HG02981 (cell line): ENCODE measurements at regions not wholly inside any gene's neighbourhood (a gene's known extent, or its start where the extent isn't known, plus 50 kb on each side); places are given as distances from the start of the nearest gene placed in this dataset.
"Not testable (repeated sequence)": the region's sequence is repeated elsewhere in the genome, so short reads cannot be mapped to it uniquely, and the experiment has no call there.

Source experiments
- ATAC-seq: cut with Tn5 transposase; IDR thresholded peaks from one replicate; pipeline ENCODE4 v1.9.1; 2021; ENCODE audit warnings: mild to moderate bottlenecking, moderate library complexity; ENCODE audit not compliant: unreplicated experiment

DNA sequence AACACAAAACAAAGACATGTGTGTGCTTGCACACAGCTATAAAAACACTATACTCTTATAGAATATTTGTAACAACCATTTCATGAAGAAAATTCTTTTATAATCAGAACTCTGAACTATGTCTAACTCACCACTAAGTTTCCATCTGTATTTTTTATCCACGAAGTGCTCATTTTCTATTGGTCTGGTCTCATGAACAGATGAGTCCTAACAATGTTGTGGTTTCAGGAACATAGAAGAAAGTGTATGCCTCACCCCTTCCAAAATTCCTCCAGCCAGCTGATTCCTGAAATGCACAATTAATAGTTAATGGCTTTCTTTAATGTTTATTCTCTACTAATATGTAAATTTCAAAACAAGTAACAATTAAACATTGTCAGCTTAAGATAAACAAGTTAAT, 325.3 kb upstream of the GRAMD2B start:
- ATAC-seq = no peak

DNA sequence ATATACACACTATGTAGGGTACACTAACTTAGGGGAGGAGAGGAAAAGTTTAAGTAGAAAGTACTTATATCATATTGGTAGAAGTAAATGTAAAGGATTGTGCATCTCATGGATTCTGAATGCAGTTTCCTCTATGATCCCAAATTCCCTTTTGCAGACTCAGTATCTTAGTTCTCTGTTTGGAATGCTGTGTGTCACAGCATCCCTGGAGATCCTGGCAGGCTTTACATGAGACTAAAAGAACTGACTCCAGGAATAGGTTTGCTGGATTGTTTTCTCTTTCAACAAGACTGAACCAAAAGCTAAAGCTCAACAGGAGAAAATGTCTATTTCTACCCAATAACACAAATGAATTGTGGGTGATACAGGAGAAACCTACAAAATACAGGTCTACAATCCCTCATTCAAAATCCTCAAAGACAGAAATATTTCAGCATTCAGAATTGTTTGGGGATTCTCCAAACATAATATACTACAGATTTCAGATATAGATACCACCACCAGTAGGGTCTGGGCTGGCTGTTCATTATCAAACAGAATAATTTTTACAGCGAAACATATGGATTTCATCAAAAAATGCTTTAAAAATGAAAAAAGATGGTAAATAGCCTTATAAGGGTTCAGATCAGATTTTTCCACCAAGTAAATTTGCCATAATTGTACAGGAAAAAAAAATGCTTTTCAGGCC, 324.7 kb upstream of the GRAMD2B start:
- no peak for ATAC-seq

DNA sequence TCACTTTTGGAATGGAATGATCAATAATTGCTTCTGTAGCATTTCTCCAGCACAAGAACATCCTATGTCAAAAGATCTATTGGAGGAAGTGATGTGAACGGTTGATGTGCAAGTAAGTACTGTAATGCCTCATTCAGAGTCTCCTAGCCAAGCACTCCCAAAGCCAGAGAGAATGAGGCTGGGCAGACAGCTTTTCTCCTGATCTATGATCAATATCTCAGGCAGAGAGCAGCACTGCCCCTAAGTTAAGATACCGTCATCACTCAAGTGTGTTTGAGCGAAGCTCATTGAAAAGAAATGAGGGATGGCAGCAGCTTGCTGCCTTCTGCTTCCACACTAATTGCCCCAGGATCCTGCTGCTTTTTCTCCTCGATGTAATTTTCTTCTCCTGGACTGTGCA, 324.1 kb upstream of the GRAMD2B start:
- ATAC-seq = no peak

DNA sequence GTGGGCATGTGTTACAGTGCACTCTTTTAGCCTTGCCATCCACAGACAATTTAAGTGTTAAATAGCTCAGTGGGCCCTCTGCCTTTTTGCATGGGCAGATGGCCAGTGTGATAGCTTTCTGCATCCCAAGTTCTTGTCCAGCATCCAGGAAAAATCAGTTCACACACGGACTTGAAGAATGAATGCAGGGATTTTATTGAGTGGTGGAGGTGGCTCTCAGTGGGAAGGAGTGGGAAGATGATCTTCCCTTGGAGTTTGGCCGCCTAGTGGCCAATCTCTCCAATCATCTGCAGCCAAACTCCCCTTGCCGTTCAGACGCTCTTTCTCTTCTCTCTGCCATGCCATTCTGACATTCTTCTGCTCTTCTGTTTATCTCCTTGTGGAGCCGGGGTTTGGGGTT, 322.4 kb upstream of the GRAMD2B start:
- ATAC-seq = no peak

DNA sequence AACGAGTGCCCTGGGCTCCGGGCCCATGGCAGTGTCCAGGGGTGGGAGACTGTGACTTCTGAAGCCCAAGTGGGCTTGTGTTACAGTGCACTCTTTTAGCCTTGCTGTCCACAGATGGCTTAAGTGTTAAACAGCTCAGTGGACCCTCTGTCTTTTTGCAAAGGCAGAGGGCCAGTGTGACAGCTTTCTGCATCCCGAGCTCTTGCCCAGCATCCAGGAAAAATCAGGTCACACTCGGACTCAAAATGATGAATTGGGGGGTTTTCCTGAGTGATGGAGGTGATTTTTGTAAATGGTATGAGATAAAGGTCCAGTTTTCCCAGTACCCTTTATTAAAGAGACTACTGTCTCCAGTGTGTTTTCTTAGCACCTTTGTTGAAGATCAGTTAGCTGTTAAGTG, 321.3 kb upstream of the GRAMD2B start:
- no peak for ATAC-seq

DNA sequence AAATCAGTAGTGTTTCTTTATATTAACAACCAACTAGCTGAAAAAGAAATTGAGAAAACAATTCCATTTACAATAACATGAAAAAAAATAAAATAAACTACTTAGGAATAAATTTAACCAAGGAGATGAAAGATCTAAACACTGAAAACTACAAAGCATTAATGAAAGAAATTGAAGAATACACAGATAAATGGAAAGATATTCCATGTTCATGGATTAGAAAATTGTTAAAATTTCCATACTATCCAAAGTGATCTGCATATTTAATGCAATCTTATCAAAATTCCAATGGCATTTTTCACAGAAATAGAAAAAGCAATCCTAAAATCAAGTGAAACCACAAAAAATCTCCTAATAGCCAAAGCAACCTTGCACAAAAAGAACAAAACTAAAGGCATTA, 320.2 kb upstream of the GRAMD2B start:
- no peak for ATAC-seq

DNA sequence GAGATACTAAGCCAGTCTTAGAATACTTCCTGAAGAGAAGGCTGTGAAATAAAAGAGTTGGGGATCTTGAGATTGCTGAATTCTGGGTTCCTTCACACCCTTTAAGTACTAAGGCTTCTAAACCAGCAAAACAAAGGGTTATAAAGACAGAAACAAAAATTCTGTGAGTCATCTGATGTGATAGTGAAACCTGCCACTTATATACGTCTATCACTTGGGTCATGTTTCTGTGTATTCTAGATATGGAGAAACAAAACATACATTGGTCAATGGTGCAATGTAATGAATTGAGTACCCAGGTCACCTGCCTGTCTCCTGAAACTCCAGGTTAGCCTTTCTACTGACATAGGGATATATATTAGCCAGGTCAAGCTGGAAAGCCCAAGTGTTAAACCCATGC, 319.3 kb upstream of the GRAMD2B start:
- ATAC-seq = no peak

DNA sequence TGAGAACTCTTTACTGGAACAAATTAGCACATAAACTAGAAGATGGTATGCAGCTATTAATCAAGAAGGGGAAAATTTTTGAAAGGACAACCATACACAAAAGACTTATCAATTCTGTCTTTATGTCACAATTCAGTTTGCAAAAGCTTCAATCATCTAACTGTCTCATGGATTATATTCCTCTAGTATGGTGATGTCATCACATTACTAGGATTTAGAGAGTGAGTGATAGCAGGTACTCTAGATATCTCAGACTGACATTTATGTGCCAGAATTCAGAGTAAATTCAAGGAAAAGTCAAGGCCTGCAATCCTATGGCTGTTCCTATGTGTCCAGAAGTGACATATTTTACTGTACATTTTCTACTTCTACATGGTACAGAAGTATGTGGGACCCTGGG, 318.9 kb upstream of the GRAMD2B start:
- ATAC-seq = no peak

DNA sequence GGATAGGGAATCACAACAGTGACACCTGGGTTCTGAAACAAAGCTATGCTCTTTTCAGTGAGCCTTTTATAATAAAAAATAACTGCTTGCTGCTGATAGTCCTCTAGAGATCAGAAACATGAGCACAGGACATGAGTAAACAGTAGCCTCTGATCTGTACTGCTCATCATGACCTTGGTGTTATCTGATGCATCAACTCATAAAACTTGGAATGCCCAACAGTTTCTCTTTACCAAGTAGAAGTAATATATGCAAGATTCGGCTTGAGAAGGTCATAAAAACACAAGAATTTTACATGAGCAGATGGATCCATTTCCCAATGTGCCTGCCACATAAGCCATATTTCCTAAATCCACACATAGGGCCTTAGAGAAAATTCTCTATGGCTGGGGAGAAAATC, 318.3 kb upstream of the GRAMD2B start:
- no peak for ATAC-seq

DNA sequence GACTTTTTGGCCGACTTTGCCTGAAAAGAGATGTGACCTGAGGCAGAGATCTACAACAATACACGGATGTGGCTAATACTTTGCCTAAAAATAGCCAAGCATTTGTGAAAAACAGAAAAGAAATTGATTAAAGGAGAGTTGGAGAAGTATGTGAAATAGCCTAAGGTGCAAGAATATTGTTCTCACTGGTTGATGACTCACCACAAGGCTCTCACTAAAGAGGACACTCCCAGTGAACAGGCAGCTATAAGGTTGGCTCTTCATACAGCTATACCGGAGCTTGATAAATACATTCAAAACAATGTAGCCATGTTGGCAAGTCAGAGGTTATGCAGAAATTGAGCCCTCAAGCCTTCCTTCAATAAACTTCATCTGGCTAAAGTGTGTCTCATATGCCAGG, 317.2 kb upstream of the GRAMD2B start:
- ATAC-seq = no peak

DNA sequence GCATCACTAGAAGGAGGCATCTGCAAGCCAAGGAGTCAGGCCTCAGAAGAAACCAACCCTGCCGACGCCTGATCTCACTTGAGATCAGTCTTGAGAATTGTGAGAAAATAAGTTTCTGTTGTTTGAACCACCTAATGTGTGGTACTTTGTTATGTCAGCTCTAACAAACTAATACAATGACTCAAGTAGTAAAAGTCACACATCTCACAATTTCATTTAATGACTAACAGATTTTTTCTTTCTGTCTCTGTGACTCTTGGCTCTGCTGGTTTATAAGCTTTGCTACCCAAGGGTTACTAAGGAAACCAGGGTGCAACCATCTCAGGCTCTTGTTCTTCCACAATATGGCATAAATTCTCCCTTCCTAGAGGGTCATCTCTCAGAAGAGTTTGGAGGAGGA, 315.8 kb upstream of the GRAMD2B start:
- ATAC-seq = no peak

DNA sequence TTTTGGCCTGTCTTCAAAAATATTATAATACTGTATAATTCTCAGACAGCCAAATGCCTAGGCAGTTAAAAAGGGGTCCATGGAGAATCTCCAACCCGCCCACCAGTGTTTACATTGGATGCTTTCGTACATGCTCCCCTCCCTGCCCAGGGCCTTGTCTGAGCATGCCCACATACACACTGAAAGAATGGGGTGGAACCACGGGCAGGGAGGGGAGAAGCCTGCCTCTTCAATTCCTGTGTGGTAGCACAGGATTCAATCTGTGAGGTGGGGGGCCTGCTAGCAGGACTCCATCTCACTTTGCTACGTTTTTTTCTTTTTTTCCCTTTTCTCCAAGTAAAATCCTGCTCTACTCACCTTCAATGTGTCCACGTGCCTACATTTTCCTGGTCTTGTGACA, 314.7 kb upstream of the GRAMD2B start:
- no peak for ATAC-seq

DNA sequence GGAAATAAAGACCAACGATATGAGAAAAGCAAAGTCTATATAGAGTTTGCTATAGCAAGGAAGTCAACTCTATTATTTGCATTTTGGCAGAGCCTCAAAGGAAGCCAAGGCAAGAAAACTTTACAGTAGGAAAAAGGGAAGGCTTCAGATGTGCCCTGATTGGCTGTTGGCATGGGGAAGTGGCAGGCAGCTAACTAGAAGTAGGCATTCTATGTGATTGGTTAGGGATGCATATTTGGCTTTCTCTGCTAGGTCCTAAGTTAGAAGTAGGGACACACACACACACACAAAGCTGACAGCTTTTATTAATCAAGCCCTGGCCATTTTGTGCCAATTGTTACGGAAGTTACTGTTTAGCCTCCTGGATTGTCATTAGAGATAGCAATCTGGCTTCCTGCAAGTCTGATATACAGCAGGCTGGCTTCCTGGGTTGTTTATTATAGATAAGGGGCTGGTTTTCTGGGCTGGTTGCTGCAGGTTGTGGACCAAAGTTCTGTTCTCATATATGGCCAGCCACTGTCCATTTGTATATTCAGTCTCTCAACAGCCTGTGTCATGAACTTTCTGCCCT, 308.1 kb upstream of the GRAMD2B start:
- no peak for ATAC-seq

DNA sequence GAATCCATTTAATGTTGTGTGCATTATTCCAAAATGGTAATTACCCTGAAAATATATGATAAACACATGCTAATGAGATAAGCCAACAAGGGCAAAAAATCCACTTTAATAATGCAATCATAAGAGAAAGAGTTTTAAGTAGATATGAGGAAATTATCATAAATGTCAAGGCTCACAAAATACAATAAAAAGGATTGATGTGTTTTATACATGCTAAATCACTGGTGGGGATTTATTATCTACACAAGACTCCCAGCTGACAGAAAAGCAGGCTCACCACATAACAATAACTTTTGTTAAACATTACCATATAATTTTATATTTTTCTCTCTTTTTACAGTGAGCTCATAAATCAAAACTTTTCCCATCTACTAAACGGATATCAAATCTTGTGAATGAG, 306.2 kb upstream of the GRAMD2B start:
- ATAC-seq = no peak

DNA sequence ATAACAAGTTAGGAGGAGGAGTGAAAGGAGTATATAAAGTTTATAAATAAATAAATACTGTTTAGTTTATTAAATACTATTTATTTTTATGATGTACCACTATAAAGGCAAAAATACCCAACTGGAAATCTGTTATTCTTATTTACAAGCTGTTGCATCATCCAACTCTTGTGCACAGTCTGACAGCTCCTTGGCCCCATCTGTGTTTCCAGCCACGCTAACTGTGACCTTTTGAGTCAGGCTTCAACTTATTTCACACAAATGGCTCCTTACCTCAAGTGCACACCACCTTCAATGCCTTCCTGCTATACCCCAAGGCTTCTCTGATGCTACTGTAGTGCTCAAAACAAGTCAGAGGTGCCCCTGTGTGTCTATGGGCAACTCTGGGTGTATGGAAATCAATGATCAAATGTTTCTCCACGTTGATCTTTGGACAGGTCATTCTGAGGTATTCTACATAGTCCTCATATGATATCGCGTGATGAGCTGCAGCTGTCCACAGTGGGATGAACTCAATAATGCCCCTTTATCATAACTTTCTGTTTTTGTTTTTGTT, 303.2 kb upstream of the GRAMD2B start:
- no peak for ATAC-seq

DNA sequence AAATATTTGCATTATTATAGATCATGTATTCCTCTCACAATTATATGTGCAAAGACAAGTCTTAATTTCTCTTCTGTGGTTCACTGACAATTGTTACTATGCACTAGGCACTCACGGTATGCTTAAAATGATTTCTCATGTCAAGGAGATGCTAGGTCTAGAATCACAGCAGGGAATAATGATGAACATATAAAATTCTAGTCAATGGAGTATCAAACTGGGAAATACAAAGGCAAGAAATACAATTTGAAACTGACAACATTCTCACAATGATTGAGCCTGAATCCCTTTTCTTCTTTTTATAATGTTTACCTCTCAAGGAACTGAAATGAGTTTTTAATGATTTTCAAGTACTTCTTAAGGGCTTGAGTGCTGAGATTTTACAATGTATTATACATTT, 302.3 kb upstream of the GRAMD2B start:
- no peak for ATAC-seq

DNA sequence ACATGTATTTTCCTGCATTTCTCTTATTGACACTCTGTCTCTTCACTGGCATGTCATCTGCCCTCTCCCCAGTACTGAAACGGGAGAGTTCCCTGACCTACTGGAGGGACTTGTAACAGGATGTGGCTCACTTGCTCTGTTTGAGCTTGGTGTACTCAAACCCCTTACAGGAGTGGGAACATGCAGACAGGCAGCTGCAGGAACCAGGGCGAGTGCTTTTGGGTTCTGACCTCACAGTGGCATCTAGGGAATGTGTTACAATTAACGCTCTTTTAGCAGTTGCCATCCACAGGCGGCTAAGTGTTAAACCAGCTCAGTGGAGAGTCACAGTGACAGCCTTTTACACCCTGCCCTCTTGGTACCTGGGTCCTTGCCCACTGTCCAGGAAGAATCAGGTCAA, 300.3 kb upstream of the GRAMD2B start:
- no peak for ATAC-seq

DNA sequence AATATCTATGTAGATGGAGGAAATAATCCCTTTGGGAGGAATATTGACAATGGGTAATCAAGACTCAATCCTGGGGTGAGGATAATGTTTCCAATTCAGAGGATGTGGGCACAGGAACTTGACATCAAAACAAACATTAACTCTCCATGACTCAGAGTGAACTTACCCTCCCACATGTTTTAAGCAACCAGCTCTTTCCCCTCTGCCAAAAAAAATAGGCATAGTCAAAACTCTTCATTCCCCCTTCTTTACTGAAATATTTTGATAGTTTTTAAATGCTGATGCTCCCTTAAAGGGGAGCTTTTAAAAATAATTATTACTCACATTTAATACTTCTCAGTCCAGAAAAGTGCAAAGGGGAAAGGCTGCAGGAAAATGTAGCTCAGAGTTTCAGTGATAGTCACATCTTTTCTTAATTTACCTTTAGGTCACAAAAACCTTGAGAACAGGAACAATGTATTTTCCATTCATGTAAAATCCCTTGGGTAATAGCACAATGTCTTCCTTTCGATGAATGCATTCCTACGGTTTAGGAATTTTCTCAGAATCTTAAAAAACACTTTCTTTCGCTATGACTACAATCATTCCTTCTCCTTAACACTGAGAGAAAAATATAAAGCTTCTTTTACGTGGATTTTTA, 298.4 kb upstream of the GRAMD2B start:
- ATAC-seq = no peak

DNA sequence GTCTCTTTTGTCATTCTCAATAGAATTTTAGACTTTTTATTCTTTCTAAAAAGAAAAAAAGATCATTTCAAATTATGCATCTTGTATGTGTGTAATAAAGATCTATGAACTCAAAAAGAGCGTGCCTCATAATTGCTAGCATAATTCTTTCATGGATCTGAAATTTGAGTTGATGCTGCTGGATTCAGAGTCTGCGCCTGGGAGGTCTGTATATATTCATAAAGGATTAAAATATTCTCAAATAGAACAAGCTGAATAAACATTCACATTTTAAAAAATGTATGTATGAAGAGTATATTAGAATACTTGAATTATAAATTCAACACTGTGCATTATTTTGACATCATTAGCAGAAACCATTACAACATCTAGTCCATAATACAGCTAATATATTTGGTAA, 297.8 kb upstream of the GRAMD2B start:
- no peak for ATAC-seq

DNA sequence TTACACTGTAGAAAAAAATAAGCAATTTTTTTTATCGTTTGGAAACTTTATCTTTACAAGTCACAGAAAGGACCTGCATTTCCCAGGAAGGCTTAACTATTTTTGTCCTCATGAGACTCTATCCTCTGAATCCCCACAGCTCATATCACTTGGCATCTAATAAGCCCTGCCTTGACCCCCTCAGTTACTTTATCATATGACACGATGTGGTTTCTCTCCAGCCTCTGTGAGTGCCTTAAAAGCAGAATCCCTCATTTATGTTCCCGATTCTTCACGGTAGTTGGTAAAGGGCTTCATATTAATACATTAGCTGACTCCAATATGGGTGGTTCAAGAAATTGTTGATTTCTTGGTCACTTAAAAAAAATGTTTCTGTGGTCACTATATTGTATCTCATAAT, 296.6 kb upstream of the GRAMD2B start:
- ATAC-seq = no peak

DNA sequence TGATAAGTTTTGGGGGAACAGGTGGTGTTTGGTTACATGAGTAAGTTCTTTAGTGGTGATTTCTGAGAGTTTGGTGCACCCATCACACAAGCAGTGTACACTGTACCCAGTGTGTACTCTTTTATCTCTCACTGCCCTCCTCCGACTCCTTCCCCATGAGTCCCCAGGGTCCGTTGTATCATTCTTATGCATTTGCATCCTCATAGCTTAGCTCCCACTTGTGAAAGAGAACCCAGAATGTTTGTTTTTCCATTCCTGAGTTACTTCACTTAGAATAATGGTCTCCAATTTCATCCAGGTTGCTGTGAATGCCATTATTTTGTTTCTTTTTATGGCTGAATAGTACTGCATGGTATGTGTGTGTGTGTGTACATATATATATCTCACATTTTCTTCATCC, 295.8 kb upstream of the GRAMD2B start:
- not testable (repeated sequence) for ATAC-seq

DNA sequence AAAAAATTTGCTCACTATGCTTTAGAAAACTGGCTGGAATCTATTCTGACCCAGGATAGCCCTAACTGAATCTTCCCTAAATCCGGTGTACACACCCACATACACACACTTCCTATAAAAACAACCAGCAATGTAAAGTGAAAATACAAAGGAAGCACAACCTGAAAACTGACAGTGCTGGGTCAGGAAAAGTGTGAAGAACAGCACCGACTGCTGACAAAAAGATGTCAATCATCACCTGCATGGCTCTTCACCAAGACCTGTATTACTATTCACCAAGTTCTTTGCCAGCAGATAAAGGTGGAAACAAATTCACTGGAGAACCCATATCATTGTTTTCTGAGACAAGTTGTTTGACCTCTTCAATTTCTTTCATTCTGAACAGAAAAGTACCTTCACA, 293.8 kb upstream of the GRAMD2B start:
- no peak for ATAC-seq
